HCT116 (cell line): ENCODE measurements at regions not wholly inside any gene's neighbourhood (a gene's known extent, or its start where the extent isn't known, plus 50 kb on each side); places are given as distances from the start of the nearest gene placed in this dataset.
"Not testable (repeated sequence)": the region's sequence is repeated elsewhere in the genome, so short reads cannot be mapped to it uniquely, and the experiment has no call there.

Experiments
- ATAC-seq: fragments of 200-7000 bp; cut with Tn5 transposase; 2 replicates; pipeline ENCODE4 v1.9.1; 2020; ENCODE audit warnings: mild to moderate bottlenecking, moderate library complexity
- BruUV-seq: library from RNA; stranded (reverse); fragments of 400-500 nt; replicated peaks from 2 replicates; lab custom pipeline; 2021; lab: Mats Ljungman, UMichigan
- CTCF ChIA-PET: fragments of 300-600 bp; sonication (Branson Sonifier 250); formaldehyde crosslinking; loops from one replicate; lab custom pipeline; 2021; ENCODE audit warnings: antibody characterized with exemption; lab: Charles Lee
- POLR2A ChIA-PET: fragments of 300-600, 350-600 bp; sonication (Branson Sonifier 250); formaldehyde crosslinking; loops from one replicate; lab custom pipeline; 2021; ENCODE audit warnings: antibody characterized with exemption; lab: Charles Lee
- RAD21 ChIA-PET, 2 experiments: fragments of 300-600 bp; sonication (Branson Sonifier 250); formaldehyde crosslinking; loops; one replicate each; lab custom pipeline; 2023; ENCODE audit warnings: low total read pairs in 2 of 2; ENCODE audit not compliant: uncharacterized antibody in 2 of 2, unreplicated experiment in 2 of 2, low non-redundant PET in 1 of 2; lab: Charles Lee
- DNase-seq: peaks from one replicate; pipeline ENCODE4 v3.0.0-alpha.2; 2010; ENCODE audit warnings: low read depth, low spot score
- H2AFZ ChIP-seq: fragments of 200-600 bp; shearing (Covaris generic), sonication (generic); 2 replicates; pipeline ENCODE4 v1.6.1; 2017; ENCODE audit warnings: low read depth, mixed run types, mixed read lengths, antibody characterized with exemption, low read length; ENCODE audit not compliant: poor library complexity, severe bottlenecking
- H3K27ac ChIP-seq: 2 replicates; pipeline ENCODE4 v1.5.1; 2012; ENCODE audit warnings: low read depth, low read length
- H3K27me3 ChIP-seq: fragments of 200-600 bp; sonication (generic); 2 replicates; pipeline ENCODE4 v1.6.1; 2016; ENCODE audit warnings: mixed run types, low read length, mixed read lengths; ENCODE audit not compliant: insufficient read depth
- H3K36me3 ChIP-seq, 2 experiments: fragments of 200-500 bp in 1 of 2; fragments of 200-600 bp in 1 of 2; sonication (Bioruptor generic) in 1 of 2; sonication (generic) in 1 of 2; 2 replicates each; pipeline versions ENCODE4 v1.5.1 to v1.6.1; 2014 to 2016; ENCODE audit warnings: low read length in 2 of 2, inconsistent platforms in 1 of 2, mixed read lengths in 1 of 2, mixed run types in 1 of 2; ENCODE audit not compliant: insufficient read depth in 2 of 2, control insufficient read depth in 1 of 2
- H3K4me1 ChIP-seq, 2 experiments: fragments of 200-600 bp in 1 of 2; sonication (generic) in 1 of 2; 2 replicates each; pipeline versions ENCODE4 v1.5.1 to v1.6.1; 2012 to 2017; ENCODE audit warnings: low read length in 2 of 2, inconsistent platforms in 1 of 2, mild to moderate bottlenecking in 1 of 2, mixed read lengths in 1 of 2, mixed run types in 1 of 2, moderate library complexity in 1 of 2; ENCODE audit not compliant: insufficient read depth in 2 of 2, control insufficient read depth in 1 of 2
- H3K4me2 ChIP-seq: fragments of 200-600 bp; sonication (generic); 2 replicates; pipeline ENCODE4 v1.6.1; 2017; ENCODE audit warnings: mixed run types, low read length, mixed read lengths
- H3K4me3 ChIP-seq, 2 experiments: fragments of 200-600 bp in 1 of 2; sonication (generic) in 1 of 2; replicated peaks in 1 of 2; 2 replicates each; pipeline ENCODE4 v1.5.1; 2011 to 2016; ENCODE audit warnings: low read length in 2 of 2, control low read depth in 1 of 2, low read depth in 1 of 2, mild to moderate bottlenecking in 1 of 2, mixed read lengths in 1 of 2, mixed run types in 1 of 2
- H3K79me2 ChIP-seq: fragments of 200-600 bp; sonication (generic); 2 replicates; pipeline ENCODE4 v1.6.1; 2017; ENCODE audit warnings: mild to moderate bottlenecking, mixed run types, low read length, moderate library complexity, mixed read lengths; ENCODE audit not compliant: insufficient read depth
- H3K9ac ChIP-seq: fragments of 200-600 bp; sonication (generic); 2 replicates; pipeline ENCODE4 v1.6.1; 2016; ENCODE audit warnings: low read length, mixed read lengths
- H3K9me2 ChIP-seq: fragments of 200-600 bp; sonication (generic), shearing (Covaris generic); 2 replicates; pipeline ENCODE4 v1.6.1; 2017; ENCODE audit warnings: mixed run types, mild to moderate bottlenecking, moderate library complexity; ENCODE audit not compliant: insufficient read depth
- H3K9me3 ChIP-seq, 2 experiments: fragments of 200-500 bp in 1 of 2; fragments of 200-600 bp in 1 of 2; sonication (Bioruptor generic) in 1 of 2; sonication (generic) in 1 of 2; 2 replicates each; pipeline ENCODE4 v1.6.1; 2014 to 2017; ENCODE audit warnings: low read length in 2 of 2, mixed read lengths in 2 of 2, inconsistent platforms in 1 of 2, low read depth in 1 of 2, mild to moderate bottlenecking in 1 of 2, mixed run types in 1 of 2, moderate library complexity in 1 of 2; ENCODE audit not compliant: control insufficient read depth in 1 of 2, insufficient read depth in 1 of 2
- H4K20me1 ChIP-seq: fragments of 200-600 bp; sonication (generic), shearing (Covaris generic); 2 replicates; pipeline ENCODE4 v1.6.1; 2017; ENCODE audit warnings: mixed run types, mild to moderate bottlenecking, moderate library complexity; ENCODE audit not compliant: insufficient read depth
- CEBPB ChIP-seq: IDR thresholded peaks from 2 replicates; pipeline ENCODE4 v1.6.1; 2012; ENCODE audit warnings: low read depth
- EGR1 ChIP-seq: IDR thresholded peaks from 2 replicates; pipeline ENCODE4 v1.6.1; 2012; ENCODE audit warnings: low read depth
- EZH2 ChIP-seq: fragments of 200-600 bp; sonication (generic); IDR thresholded peaks from 2 replicates; pipeline ENCODE4 v1.6.1; 2017; ENCODE audit warnings: antibody characterized with exemption, mixed run types
- FOSL1 ChIP-seq: IDR thresholded peaks from 2 replicates; pipeline ENCODE4 v1.6.1; 2012; ENCODE audit warnings: low read depth
- JUND ChIP-seq: IDR thresholded peaks from 2 replicates; pipeline ENCODE4 v1.6.1; 2012
- POLR2AphosphoS5 ChIP-seq: IDR thresholded peaks from 2 replicates; pipeline ENCODE4 v1.6.1; 2011; ENCODE audit warnings: mild to moderate bottlenecking, low read depth, low read length, moderate library complexity
- SRF ChIP-seq: IDR thresholded peaks from 2 replicates; pipeline ENCODE4 v1.6.1; 2012; ENCODE audit warnings: low read depth
- YY1 ChIP-seq: IDR thresholded peaks from 2 replicates; pipeline ENCODE4 v1.6.1; 2011; ENCODE audit warnings: low read length, low read depth, moderate library complexity, mild to moderate bottlenecking; ENCODE audit not compliant: insufficient replicate concordance; ENCODE audit errors: extremely low read depth
- ZFX ChIP-seq: fragments of 450-650 bp; IDR thresholded peaks from 2 replicates; pipeline ENCODE4 v1.6.1; 2017
- ZNF274 ChIP-seq: fragments of 200-500 bp; sonication (Bioruptor generic); IDR thresholded peaks from 2 replicates; pipeline ENCODE4 v1.6.1; 2014; ENCODE audit warnings: mild to moderate bottlenecking, low read depth, low read length, inconsistent platforms
- intact Hi-C: fragments of 100-400 bp; cut with micrococcal nuclease; formaldehyde crosslinking; loops from 2 replicates; pipeline ENCODE4 v1.10.0; 2022
- TF ChIP-seq, protein P1 (sequence below): IDR thresholded peaks from 2 replicates; pipeline ENCODE4 v1.6.1; 2011; ENCODE audit warnings: mild to moderate bottlenecking, low read length, moderate library complexity; ENCODE audit not compliant: insufficient replicate concordance; ENCODE audit errors: extremely low read depth
- TF ChIP-seq, protein P2 (sequence below): IDR thresholded peaks from 2 replicates; pipeline ENCODE4 v1.6.1; 2012

DNA sequence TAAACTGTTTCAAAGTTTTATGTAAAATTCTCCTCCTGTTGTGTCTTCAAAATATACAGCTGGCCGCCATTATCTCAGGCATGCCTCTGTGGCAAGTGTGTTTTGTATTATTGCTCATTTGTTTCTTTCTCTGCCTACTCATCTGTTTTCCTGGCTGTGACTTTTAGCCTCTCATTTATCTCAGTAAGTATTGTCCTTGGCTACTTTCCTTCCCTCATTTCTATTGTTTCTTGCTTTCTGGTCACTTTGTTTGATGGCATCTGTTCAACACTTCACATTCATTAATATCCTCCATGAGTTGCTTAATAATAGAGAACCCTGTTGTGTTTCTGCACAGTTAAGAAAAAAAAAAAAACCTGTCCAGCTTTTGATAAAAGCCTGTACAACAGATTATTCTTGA lies 869.4 kb downstream of the PCDH17 start:
- intact Hi-C loops: no loop called here
- Histone ChIP-seq H2AFZ (no peak overlapping the region), H3K4me2 (no peak overlapping the region), H4K20me1 (no peaks in the 10 kb centered on the region), H3K9ac (no peak overlapping the region), H3K4me1 (no peaks in the 10 kb centered on the region), H3K27ac (no peak overlapping the region), H3K27me3 (no peaks in the 10 kb centered on the region), H3K4me3 (no peak overlapping the region), H3K79me2 (no peaks in the 10 kb centered on the region), H3K9me3 (peaks cover 11 to 16% of the 10 kb centered on the region in 2 experiments; a peak in 3 of 4 replicates), H3K36me3 (no peaks in the 10 kb centered on the region), H3K9me2 (no peaks in the 10 kb centered on the region)
- RAD21 ChIA-PET: no interaction called here
- TF ChIP-seq, protein P1, sequence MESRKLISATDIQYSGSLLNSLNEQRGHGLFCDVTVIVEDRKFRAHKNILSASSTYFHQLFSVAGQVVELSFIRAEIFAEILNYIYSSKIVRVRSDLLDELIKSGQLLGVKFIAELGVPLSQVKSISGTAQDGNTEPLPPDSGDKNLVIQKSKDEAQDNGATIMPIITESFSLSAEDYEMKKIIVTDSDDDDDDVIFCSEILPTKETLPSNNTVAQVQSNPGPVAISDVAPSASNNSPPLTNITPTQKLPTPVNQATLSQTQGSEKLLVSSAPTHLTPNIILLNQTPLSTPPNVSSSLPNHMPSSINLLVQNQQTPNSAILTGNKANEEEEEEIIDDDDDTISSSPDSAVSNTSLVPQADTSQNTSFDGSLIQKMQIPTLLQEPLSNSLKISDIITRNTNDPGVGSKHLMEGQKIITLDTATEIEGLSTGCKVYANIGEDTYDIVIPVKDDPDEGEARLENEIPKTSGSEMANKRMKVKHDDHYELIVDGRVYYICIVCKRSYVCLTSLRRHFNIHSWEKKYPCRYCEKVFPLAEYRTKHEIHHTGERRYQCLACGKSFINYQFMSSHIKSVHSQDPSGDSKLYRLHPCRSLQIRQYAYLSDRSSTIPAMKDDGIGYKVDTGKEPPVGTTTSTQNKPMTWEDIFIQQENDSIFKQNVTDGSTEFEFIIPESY: no peak
- TF ChIP-seq SRF (no peak), CEBPB (no peak), EZH2 (no peak), ZNF274 (no peak), JUND (no peak), EGR1 (no peak), YY1 (no peak), ZFX (no peak), POLR2AphosphoS5 (no peak), FOSL1 (no peak)
- TF ChIP-seq, protein P2, sequence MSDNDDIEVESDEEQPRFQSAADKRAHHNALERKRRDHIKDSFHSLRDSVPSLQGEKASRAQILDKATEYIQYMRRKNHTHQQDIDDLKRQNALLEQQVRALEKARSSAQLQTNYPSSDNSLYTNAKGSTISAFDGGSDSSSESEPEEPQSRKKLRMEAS: no peak
- DNase-seq (no peak), ATAC-seq (no peak)
- CTCF ChIA-PET: no interaction called here
- POLR2A ChIA-PET: no interaction called here
- no TSS peak for BruUV-seq

DNA sequence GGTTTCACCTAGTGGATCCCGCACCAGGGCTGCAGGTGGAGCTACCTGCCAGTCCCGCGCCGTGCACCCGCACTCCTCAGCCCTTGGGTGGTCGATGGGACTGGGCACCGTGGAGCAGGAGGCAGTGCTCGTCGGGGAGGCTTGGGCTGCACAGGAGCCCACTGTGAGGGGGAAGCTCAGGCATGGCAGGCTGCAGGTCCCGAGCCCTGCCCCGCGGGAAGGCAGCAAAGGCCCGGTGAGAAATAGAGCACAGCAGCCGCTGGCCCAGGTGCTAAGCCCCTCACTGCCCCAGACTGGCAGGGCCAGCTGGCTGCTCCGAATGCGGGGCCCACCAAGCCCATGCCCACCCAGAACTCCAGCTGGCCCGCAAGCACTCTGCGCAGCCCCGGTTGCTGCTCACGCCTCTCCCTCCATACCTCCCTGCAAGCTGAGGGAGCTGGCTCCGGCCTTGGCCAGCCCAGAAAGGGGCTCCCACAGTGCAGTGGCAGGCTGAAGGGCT lies 872.7 kb downstream of the PCDH17 start:
- H2AFZ ChIP-seq, intact Hi-C loops, H3K27me3 ChIP-seq, CTCF ChIA-PET, H3K4me3 ChIP-seq, ATAC-seq, BruUV-seq, H4K20me1 ChIP-seq, H3K27ac ChIP-seq, H3K79me2 ChIP-seq, DNase-seq, H3K4me1 ChIP-seq, H3K36me3 ChIP-seq, H3K9me2 ChIP-seq, H3K4me2 ChIP-seq, H3K9ac ChIP-seq, RAD21 ChIA-PET, POLR2A ChIA-PET: not testable (repeated sequence)
- H3K9me3 ChIP-seq: peaks cover 8 to 16% of the 10 kb centered on the region in 2 experiments; a peak in 3 of 4 replicates

DNA sequence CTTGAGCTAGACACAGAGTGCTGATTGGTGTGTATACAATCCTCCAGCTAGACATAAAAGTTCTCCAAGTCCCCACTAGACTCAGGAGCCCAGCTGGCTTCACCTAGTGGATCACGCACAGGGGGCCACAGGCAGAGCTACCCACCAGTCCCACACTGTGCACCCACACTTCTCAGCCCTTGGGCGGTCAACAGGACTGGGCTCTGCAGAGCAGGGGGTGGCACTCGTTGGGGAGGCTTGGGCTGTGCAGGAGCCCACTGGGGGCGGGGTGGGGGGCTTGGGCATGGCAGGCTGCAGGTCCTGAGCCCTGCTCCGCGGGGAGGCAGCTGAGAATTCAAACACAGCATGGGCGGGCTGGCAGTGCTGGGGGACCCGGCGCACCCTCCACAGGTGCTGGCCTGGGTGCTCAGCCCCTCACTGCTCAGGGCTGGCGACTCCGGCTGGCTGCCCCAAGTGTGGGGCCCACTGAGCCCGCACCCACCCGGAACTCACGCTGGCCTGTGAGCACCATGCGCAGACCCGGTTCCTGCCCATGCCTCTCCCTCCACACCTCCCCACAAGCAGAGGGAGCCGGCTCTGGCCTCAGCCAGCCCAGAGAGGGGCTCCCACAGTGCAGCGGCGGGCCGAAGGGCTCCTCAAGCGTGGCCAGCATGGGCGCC lies 873.8 kb downstream of the PCDH17 start:
- intact Hi-C loops, H4K20me1 ChIP-seq, H3K4me3 ChIP-seq, H3K4me2 ChIP-seq, H3K4me1 ChIP-seq, H3K79me2 ChIP-seq, BruUV-seq, DNase-seq, RAD21 ChIA-PET, H3K9ac ChIP-seq, ATAC-seq, H3K27me3 ChIP-seq, CTCF ChIA-PET, H3K27ac ChIP-seq, H3K9me2 ChIP-seq, H2AFZ ChIP-seq, H3K36me3 ChIP-seq, POLR2A ChIA-PET: not testable (repeated sequence)
- peaks cover 8 to 20% of the 10 kb centered on the region in 2 experiments; a peak in 3 of 4 replicates for H3K9me3 ChIP-seq
